ENCODE measurements at regions not wholly inside any gene's neighbourhood (a gene's known extent, or its start where the extent isn't known, plus 50 kb on each side); places are given as distances from the start of the nearest gene placed in this dataset.
A peak's percentile ranks its signal among the peaks of the same experiment; 100 is the strongest.

GRCh38 chrX:64097891-64098290, 107.6 kb downstream of the AMER1 start:
- TF ChIP-seq SPI1 (IDR thresholded peaks at IDR 0.05; ENCODE audit: low read depth, low read length) = no peak
- TF ChIP-seq POLR2A (IDR thresholded peaks at IDR 0.05; ENCODE audit: low read depth, low read length) = no peak
- no peak for TF ChIP-seq PAX5 (IDR thresholded peaks at IDR 0.05; ENCODE audit: insufficient read depth, low read length, severe bottlenecking)
- no peak for TF ChIP-seq POLR2AphosphoS5 (IDR thresholded peaks at IDR 0.05; ENCODE audit: low read depth, low read length)
- TF ChIP-seq POU2F2 (IDR thresholded peaks at IDR 0.05; ENCODE audit: low read depth, low read length) = no peak
- TF ChIP-seq TAF1 (IDR thresholded peaks at IDR 0.05; ENCODE audit: low read depth, low read length) = no peak
- DNase-seq (ENCODE audit: insufficient read length, low spot score) (no peak), FAIRE-seq (no peak)

GRCh38 chrX:64093761-64094160, 111.7 kb downstream of the AMER1 start:
- FAIRE-seq = peak; percentile 33
- DNase-seq (ENCODE audit: insufficient read length, low spot score) = no peak
- no peak for TF ChIP-seq POLR2AphosphoS5 (IDR thresholded peaks at IDR 0.05; ENCODE audit: low read depth, low read length)

Measured in GM12891 (cell line).